Keratinocyte (primary cell): ENCODE measurements at regions not wholly inside any gene's neighbourhood (a gene's known extent, or its start where the extent isn't known, plus 50 kb on each side); places are given as distances from the start of the nearest gene placed in this dataset.

ENCODE experiments used
- DNase-seq: peaks from one replicate; pipeline ENCODE4 v3.0.0-alpha.2; 2011; ENCODE audit warnings: low read depth, missing footprints, low spot score
- FAIRE-seq: peaks from 2 replicates; lab custom pipeline; 2011; peaks lifted over from hg19 to GRCh38; lab: Jason Lieb, UNC
- H2AFZ ChIP-seq: 2 replicates; pipeline ENCODE4 v1.6.0; 2012; ENCODE audit warnings: low read length, control low read depth, inconsistent platforms; ENCODE audit not compliant: control insufficient read depth
- H3K27ac ChIP-seq: 2 replicates; pipeline ENCODE4 v1.5.1; 2011; ENCODE audit warnings: low read length; ENCODE audit not compliant: control insufficient read depth, insufficient read depth
- H3K27me3 ChIP-seq: 3 replicates; pipeline ENCODE4 v1.6.0; 2011; ENCODE audit warnings: low read length; ENCODE audit not compliant: control insufficient read depth, insufficient read depth; ENCODE audit errors: extremely low read depth
- H3K36me3 ChIP-seq, 2 experiments: 2 replicates in 1 of 2; 3 replicates in 1 of 2; pipeline ENCODE4 v1.5.1; 2011; ENCODE audit warnings: low read length in 2 of 2, mild to moderate bottlenecking in 1 of 2; ENCODE audit not compliant: control insufficient read depth in 2 of 2, insufficient read depth in 2 of 2; ENCODE audit errors: extremely low read depth in 1 of 2
- H3K4me1 ChIP-seq: 3 replicates; pipeline ENCODE4 v1.5.1; 2011; ENCODE audit warnings: low read length; ENCODE audit not compliant: control insufficient read depth, insufficient read depth; ENCODE audit errors: extremely low read depth
- H3K4me2 ChIP-seq: 3 replicates; pipeline ENCODE4 v1.6.0; 2011; ENCODE audit warnings: low read depth, low read length; ENCODE audit not compliant: control insufficient read depth, insufficient read depth; ENCODE audit errors: extremely low read depth
- H3K4me3 ChIP-seq, 3 experiments: fragments of 200-600 bp in 1 of 3; sonication (generic) in 1 of 3; 2 replicates in 2 of 3; 3 replicates in 1 of 3; pipeline ENCODE4 v1.5.1; 2011 to 2016; ENCODE audit warnings: low read length in 3 of 3, mild to moderate bottlenecking in 3 of 3, control low read depth in 2 of 3, inconsistent platforms in 1 of 3, low read depth in 1 of 3, mixed read lengths in 1 of 3, mixed run types in 1 of 3, moderate library complexity in 1 of 3; ENCODE audit not compliant: control insufficient read depth in 2 of 3, insufficient read depth in 2 of 3; ENCODE audit errors: extremely low read depth in 1 of 3
- H3K79me2 ChIP-seq: 2 replicates; pipeline ENCODE4 v1.6.0; 2012; ENCODE audit warnings: low read length; ENCODE audit not compliant: control insufficient read depth, insufficient read depth
- H3K9ac ChIP-seq: 3 replicates; pipeline ENCODE4 v1.6.0; 2011; ENCODE audit warnings: low read length; ENCODE audit not compliant: control insufficient read depth, insufficient read depth; ENCODE audit errors: extremely low read depth
- H3K9me1 ChIP-seq: 3 replicates; pipeline ENCODE4 v1.6.0; 2011; ENCODE audit warnings: low read length; ENCODE audit not compliant: control insufficient read depth, insufficient read depth; ENCODE audit errors: extremely low read depth
- H3K9me3 ChIP-seq: 2 replicates; pipeline ENCODE4 v1.5.1; 2012; ENCODE audit warnings: low read depth, low read length; ENCODE audit not compliant: control insufficient read depth
- H4K20me1 ChIP-seq: 3 replicates; pipeline ENCODE4 v1.6.0; 2011; ENCODE audit warnings: low read length; ENCODE audit not compliant: control insufficient read depth, insufficient read depth; ENCODE audit errors: extremely low read depth
- CTCF ChIP-seq, 3 experiments: IDR thresholded peaks in 1 of 3; conservative IDR thresholded peaks in 1 of 3; optimal IDR thresholded peaks in 1 of 3; 2 replicates in 2 of 3; 3 replicates in 1 of 3; pipeline versions ENCODE3 to v1.5.1; 2011; ENCODE audit warnings: low read length in 3 of 3, mild to moderate bottlenecking in 3 of 3, moderate library complexity in 2 of 3, control low read depth in 1 of 3, inconsistent platforms in 1 of 3; ENCODE audit not compliant: insufficient read depth in 2 of 3; ENCODE audit errors: extremely low read depth in 1 of 3
- EZH2 ChIP-seq: IDR thresholded peaks from one replicate; pipeline ENCODE4 v1.6.1; 2012; ENCODE audit warnings: inconsistent platforms, mild to moderate bottlenecking, low read length, moderate library complexity
- dilution Hi-C: fragments of 300-500 bp; cut with MboI; formaldehyde crosslinking; loops from one replicate; pipeline ENCODE4 v1.7.0; 2020; ENCODE audit warnings: low sequenced_read_pairs; ENCODE audit not compliant: extremely low pct_ligation_motif_present

- H3K4me3 ChIP-seq, result no peak overlapping the region
- peak; percentile 88 for FAIRE-seq
- no peak for DNase-seq
Observed at GRCh38 chr2:203650860-203651613, 55.4 kb upstream of the CD28 start.

GRCh38 chr2:203651621-203652020, 54.8 kb upstream of the CD28 start:
- no peaks in the 10 kb centered on the region for H4K20me1 ChIP-seq
- no peak for FAIRE-seq
- no peaks in the 10 kb centered on the region for H3K36me3 ChIP-seq
- peaks cover 26% of the 10 kb centered on the region for H3K4me1 ChIP-seq
- H2AFZ ChIP-seq, result no peak overlapping the region
- H3K27ac ChIP-seq, result no peak overlapping the region
- no peaks in the 10 kb centered on the region for H3K79me2 ChIP-seq
- H3K27me3 ChIP-seq, result no peaks in the 10 kb centered on the region
- H3K4me2 ChIP-seq, result no peak overlapping the region
- H3K9ac ChIP-seq, result no peak overlapping the region
- no peak overlapping the region for H3K4me3 ChIP-seq
- H3K9me1 ChIP-seq, result no peaks in the 10 kb centered on the region
- dilution Hi-C loops, result no loop called here
- no peaks in the 10 kb centered on the region for H3K9me3 ChIP-seq
- TF ChIP-seq EZH2, result no peak
- no peak for TF ChIP-seq CTCF (optimal IDR thresholded peaks at IDR 0.05 in 1 of 3, IDR thresholded peaks at IDR 0.05 in 1 of 3, conservative IDR thresholded peaks at IDR 0.05 in 1 of 3; ENCODE audit: extremely low read depth in 1 of 3, insufficient read depth in 2 of 3, low read length in 3 of 3)
- no peak for DNase-seq

More at GRCh38 chr2:203650860-203651613, 55.4 kb upstream of the CD28 start:
- H2AFZ ChIP-seq, result no peak overlapping the region
- TF ChIP-seq EZH2 (no peak), CTCF (optimal IDR thresholded peaks at IDR 0.05 in 1 of 3, IDR thresholded peaks at IDR 0.05 in 1 of 3, conservative IDR thresholded peaks at IDR 0.05 in 1 of 3; ENCODE audit: extremely low read depth in 1 of 3, insufficient read depth in 2 of 3, low read length in 3 of 3) (peak; percentile 37 to 63 (median 58))
- H3K27me3 ChIP-seq, result no peaks in the 10 kb centered on the region
- H3K4me2 ChIP-seq, result no peak overlapping the region
- no peaks in the 10 kb centered on the region for H3K79me2 ChIP-seq
- H3K36me3 ChIP-seq, result no peaks in the 10 kb centered on the region
- dilution Hi-C loops, result no loop called here
- peaks cover 21% of the 10 kb centered on the region for H3K4me1 ChIP-seq
- H3K9ac ChIP-seq, result no peak overlapping the region
- no peaks in the 10 kb centered on the region for H3K9me1 ChIP-seq
- no peaks in the 10 kb centered on the region for H3K9me3 ChIP-seq
- H4K20me1 ChIP-seq, result no peaks in the 10 kb centered on the region
- H3K27ac ChIP-seq, result no peak overlapping the region
